ENCODE measurements at regions not wholly inside any gene's neighbourhood (a gene's known extent, or its start where the extent isn't known, plus 50 kb on each side); places are given as distances from the start of the nearest gene placed in this dataset.

DNA sequence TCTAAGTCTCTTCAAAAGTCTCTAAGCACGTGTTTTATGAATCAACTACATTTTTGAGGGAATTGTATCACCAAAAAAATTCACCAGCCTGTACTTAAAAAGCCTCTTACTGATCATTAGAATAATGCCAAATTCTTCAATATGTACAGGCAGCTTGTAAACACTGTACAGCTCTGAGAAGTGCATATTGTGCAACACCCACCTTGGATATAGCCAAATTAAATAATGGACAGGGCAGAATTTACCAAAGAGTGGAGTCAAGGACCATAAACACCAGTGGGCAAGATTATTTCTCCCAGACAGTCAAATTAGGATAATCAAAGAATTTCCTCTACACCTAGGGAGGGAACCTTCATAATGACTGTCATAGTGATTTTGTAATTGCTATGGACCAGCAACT is 338.2 kb downstream of the NR4A2 start:
- Mint-ChIP-seq H3K36me3 (ENCODE audit: insufficient read depth in 1 of 3, low read depth in 3 of 3) (peaks cover 0 to 17% (median 6%) of the 10 kb centered on the region in 3 experiments; a peak in 5 of 7 replicates), H3K4me1 (no peaks in the 10 kb centered on the region), H3K27me3 (ENCODE audit: low read depth) (no peaks in the 10 kb centered on the region), H3K4me3 (no peak overlapping the region), H3K27ac (no peak overlapping the region), H3K9me3 (no peaks in the 10 kb centered on the region; a peak in 1 of 5 replicates)
- Histone ChIP-seq H2BK120ac (ENCODE audit: low read depth, low read length, poor library complexity, severe bottlenecking) (no peak overlapping the region), H3K23ac (ENCODE audit: insufficient read length, low read depth, low read length) (no peak overlapping the region), H2BK5ac (ENCODE audit: insufficient read length, low read length) (no peak overlapping the region), H3K23me2 (ENCODE audit: insufficient read length, low read depth, low read length, poor library complexity, severe bottlenecking) (no peaks in the 10 kb centered on the region), H3K4me1 (ENCODE audit: insufficient read depth, low read length) (no peaks in the 10 kb centered on the region), H3K18ac (ENCODE audit: insufficient read length, low read depth, low read length) (no peak overlapping the region), H3K9ac (ENCODE audit: extremely low read depth, insufficient read length, low read length) (no peak overlapping the region), H2BK15ac (ENCODE audit: low read depth, low read length) (no peak overlapping the region), H3K79me1 (ENCODE audit: insufficient read depth, low read depth, low read length, poor library complexity, severe bottlenecking) (no peaks in the 10 kb centered on the region), H3K9me3 (ENCODE audit: control insufficient read depth, low read depth, low read length) (no peaks in the 10 kb centered on the region), H3K4me2 (ENCODE audit: insufficient read depth, insufficient read length, low read length) (no peak overlapping the region), H2AFZ (ENCODE audit: low read length) (no peak overlapping the region), H4K5ac (ENCODE audit: insufficient read length, low read depth, low read length) (no peak overlapping the region), H3K27ac (ENCODE audit: insufficient read length, low read depth, low read length) (no peak overlapping the region), H3K27me3 (ENCODE audit: insufficient read depth, low read length) (no peaks in the 10 kb centered on the region), H4K8ac (replicated peaks; ENCODE audit: insufficient read length, low read depth, low read length) (no peak overlapping the region), H2AK5ac (ENCODE audit: insufficient read length, low read length) (no peak overlapping the region), H3K14ac (ENCODE audit: insufficient read depth, low read length) (no peak overlapping the region), H3K4ac (ENCODE audit: low read depth, low read length) (no peak overlapping the region), H2BK12ac (ENCODE audit: insufficient read length, low read depth, low read length) (no peak overlapping the region), H3T11ph (ENCODE audit: low read length) (no peak overlapping the region), H4K91ac (ENCODE audit: insufficient read length, low read depth, low read length) (no peak overlapping the region), H3K56ac (ENCODE audit: insufficient read length, low read depth, low read length) (no peak overlapping the region), H4K20me1 (ENCODE audit: control insufficient read depth, insufficient read depth, insufficient read length) (no peaks in the 10 kb centered on the region), H2BK20ac (ENCODE audit: low read depth, low read length, poor library complexity, severe bottlenecking) (no peak overlapping the region), H3K79me2 (ENCODE audit: insufficient read depth, low read length) (no peaks in the 10 kb centered on the region)
- TF ChIP-seq, protein P1, sequence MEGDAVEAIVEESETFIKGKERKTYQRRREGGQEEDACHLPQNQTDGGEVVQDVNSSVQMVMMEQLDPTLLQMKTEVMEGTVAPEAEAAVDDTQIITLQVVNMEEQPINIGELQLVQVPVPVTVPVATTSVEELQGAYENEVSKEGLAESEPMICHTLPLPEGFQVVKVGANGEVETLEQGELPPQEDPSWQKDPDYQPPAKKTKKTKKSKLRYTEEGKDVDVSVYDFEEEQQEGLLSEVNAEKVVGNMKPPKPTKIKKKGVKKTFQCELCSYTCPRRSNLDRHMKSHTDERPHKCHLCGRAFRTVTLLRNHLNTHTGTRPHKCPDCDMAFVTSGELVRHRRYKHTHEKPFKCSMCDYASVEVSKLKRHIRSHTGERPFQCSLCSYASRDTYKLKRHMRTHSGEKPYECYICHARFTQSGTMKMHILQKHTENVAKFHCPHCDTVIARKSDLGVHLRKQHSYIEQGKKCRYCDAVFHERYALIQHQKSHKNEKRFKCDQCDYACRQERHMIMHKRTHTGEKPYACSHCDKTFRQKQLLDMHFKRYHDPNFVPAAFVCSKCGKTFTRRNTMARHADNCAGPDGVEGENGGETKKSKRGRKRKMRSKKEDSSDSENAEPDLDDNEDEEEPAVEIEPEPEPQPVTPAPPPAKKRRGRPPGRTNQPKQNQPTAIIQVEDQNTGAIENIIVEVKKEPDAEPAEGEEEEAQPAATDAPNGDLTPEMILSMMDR (conservative IDR thresholded peaks at IDR 0.05) = no peak
- DNase-seq = no peak
- WGBS (ENCODE audit: extremely low coverage, insufficient read length, low lambda C conversion rate) = no CpG with 5 or more reads among the region's 1 CpG

Measured in H9 (cell line).